Endodermal cell (in vitro differentiated cells): ENCODE measurements at regions not wholly inside any gene's neighbourhood (a gene's known extent, or its start where the extent isn't known, plus 50 kb on each side); places are given as distances from the start of the nearest gene placed in this dataset.

Experiments
- DNase-seq: peaks from one replicate; pipeline ENCODE4 v3.0.0-alpha.2; 2017
- H3K27ac ChIP-seq: 2 replicates; pipeline ENCODE4 v1.5.1; 2013; ENCODE audit warnings: mild to moderate bottlenecking, low read depth, low read length, moderate library complexity
- H3K27me3 ChIP-seq: 2 replicates; pipeline ENCODE4 v1.6.1; 2013; ENCODE audit warnings: mild to moderate bottlenecking, low read length, moderate library complexity; ENCODE audit not compliant: insufficient read depth, control insufficient read depth, poor library complexity, severe bottlenecking
- H3K36me3 ChIP-seq: 2 replicates; pipeline ENCODE4 v1.7.0; 2013; ENCODE audit warnings: mild to moderate bottlenecking, low read length, moderate library complexity; ENCODE audit not compliant: control insufficient read depth, insufficient read depth
- H3K4me1 ChIP-seq: one replicate; pipeline ENCODE4 v1.7.0; 2013; ENCODE audit warnings: low read length; ENCODE audit not compliant: control insufficient read depth, insufficient read depth
- H3K4me3 ChIP-seq: 2 replicates; pipeline ENCODE4 v1.5.1; 2013; ENCODE audit warnings: mild to moderate bottlenecking, low read length, moderate library complexity
- H3K9ac ChIP-seq: 2 replicates; pipeline ENCODE4 v1.6.1; 2013; ENCODE audit warnings: mild to moderate bottlenecking, low read length, moderate library complexity; ENCODE audit not compliant: poor library complexity, severe bottlenecking; ENCODE audit errors: extremely low read depth
- H3K9me3 ChIP-seq: 2 replicates; pipeline ENCODE4 v1.6.1; 2013; ENCODE audit warnings: mild to moderate bottlenecking, low read length, moderate library complexity; ENCODE audit not compliant: control insufficient read depth
- H3K27ac Mint-ChIP-seq: 2 replicates; pipeline ENCODE4 v1.8.0; 2020; ENCODE audit warnings: mixed read lengths
- H3K27me3 Mint-ChIP-seq: 2 replicates; pipeline ENCODE4 v1.8.0; 2021; ENCODE audit warnings: mild to moderate bottlenecking, mixed read lengths; ENCODE audit not compliant: insufficient read depth
- H3K36me3 Mint-ChIP-seq: 2 replicates; pipeline ENCODE4 v1.8.0; 2020; ENCODE audit warnings: low read depth, mixed read lengths
- H3K4me1 Mint-ChIP-seq: 2 replicates; pipeline ENCODE4 v1.8.0; 2020; ENCODE audit warnings: mixed read lengths
- H3K4me3 Mint-ChIP-seq: 2 replicates; pipeline ENCODE4 v1.8.0; 2020; ENCODE audit warnings: mild to moderate bottlenecking, moderate library complexity, mixed read lengths
- H3K9me3 Mint-ChIP-seq: 2 replicates; pipeline ENCODE4 v1.8.0; 2020; ENCODE audit warnings: mild to moderate bottlenecking, mixed read lengths
- WGBS, 2 experiments: methylation state at CpG; one replicate each; pipeline versions ENCODE4 v1.1.5 to v1.1.7; 2013; ENCODE audit warnings: missing lambda C conversion rate in 2 of 2, mixed read lengths in 1 of 2; ENCODE audit not compliant: insufficient coverage in 1 of 2, insufficient read length in 1 of 2; 5-methylcytosine and 5-hydroxymethylcytosine counted together
- TF ChIP-seq, protein P1 (sequence below): fragments of 200-600 bp; sonication (generic); conservative IDR thresholded peaks from 2 replicates; pipeline ENCODE4 v1.5.0; 2021; ENCODE audit warnings: antibody characterized with exemption, mild to moderate bottlenecking

DNA sequence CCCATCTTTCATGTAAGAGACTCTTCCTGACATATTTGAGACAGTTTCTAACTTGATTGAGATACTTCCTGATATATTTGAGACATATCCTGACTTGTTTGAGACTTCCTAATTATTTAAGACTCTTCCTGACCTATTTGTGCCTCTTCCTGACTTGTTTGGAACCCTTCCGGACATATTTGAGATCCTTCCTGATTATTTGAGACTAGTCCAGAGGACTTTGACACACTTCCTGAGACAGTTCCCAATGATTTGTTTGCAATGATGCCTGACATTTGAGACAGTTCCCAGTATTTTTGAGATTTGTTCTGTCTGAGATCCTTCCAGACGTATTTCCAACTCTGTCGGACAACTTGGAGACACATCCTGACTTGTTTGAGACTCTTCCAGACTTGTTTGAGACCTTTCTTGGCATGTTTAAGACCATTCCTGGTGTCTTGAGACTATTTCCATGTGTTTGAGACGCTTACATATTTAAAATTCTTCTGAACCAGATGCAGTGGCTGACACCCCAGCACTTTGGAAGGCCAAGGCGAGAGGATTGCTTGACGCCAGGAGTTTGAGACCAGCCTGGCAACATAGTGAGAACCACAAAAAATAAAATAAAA is 118.9 kb upstream of the USP9X start:
- no peaks in the 10 kb centered on the region for H3K4me1 Mint-ChIP-seq
- Histone ChIP-seq H3K27ac (no peak overlapping the region), H3K4me1 (no peaks in the 10 kb centered on the region), H3K27me3 (no peaks in the 10 kb centered on the region), H3K9ac (no peak overlapping the region), H3K9me3 (peaks cover 8% of the 10 kb centered on the region), H3K36me3 (no peaks in the 10 kb centered on the region), H3K4me3 (no peak overlapping the region)
- no peak overlapping the region for H3K27ac Mint-ChIP-seq
- DNase-seq: no peak
- TF ChIP-seq, protein P1, sequence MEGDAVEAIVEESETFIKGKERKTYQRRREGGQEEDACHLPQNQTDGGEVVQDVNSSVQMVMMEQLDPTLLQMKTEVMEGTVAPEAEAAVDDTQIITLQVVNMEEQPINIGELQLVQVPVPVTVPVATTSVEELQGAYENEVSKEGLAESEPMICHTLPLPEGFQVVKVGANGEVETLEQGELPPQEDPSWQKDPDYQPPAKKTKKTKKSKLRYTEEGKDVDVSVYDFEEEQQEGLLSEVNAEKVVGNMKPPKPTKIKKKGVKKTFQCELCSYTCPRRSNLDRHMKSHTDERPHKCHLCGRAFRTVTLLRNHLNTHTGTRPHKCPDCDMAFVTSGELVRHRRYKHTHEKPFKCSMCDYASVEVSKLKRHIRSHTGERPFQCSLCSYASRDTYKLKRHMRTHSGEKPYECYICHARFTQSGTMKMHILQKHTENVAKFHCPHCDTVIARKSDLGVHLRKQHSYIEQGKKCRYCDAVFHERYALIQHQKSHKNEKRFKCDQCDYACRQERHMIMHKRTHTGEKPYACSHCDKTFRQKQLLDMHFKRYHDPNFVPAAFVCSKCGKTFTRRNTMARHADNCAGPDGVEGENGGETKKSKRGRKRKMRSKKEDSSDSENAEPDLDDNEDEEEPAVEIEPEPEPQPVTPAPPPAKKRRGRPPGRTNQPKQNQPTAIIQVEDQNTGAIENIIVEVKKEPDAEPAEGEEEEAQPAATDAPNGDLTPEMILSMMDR: no peak
- H3K4me3 Mint-ChIP-seq: no peak overlapping the region
- 87 to 93% methylated on average over 3 to 6 of the region's 6 CpGs for WGBS, 2 experiments
- peaks cover 60% of the 10 kb centered on the region for H3K9me3 Mint-ChIP-seq
- no peaks in the 10 kb centered on the region for H3K27me3 Mint-ChIP-seq
- H3K36me3 Mint-ChIP-seq: no peaks in the 10 kb centered on the region

- H3K9me3 ChIP-seq: peaks cover 8% of the 10 kb centered on the region
Observed at GRCh38 chrX:40968180-40968579, 117.1 kb upstream of the USP9X start.

GRCh38 chrX:40971736-40972135 is 113.5 kb upstream of the USP9X start:
- Mint-ChIP-seq H3K36me3 (no peaks in the 10 kb centered on the region), H3K27me3 (no peaks in the 10 kb centered on the region), H3K4me1 (no peaks in the 10 kb centered on the region), H3K4me3 (no peak overlapping the region), H3K27ac (no peak overlapping the region), H3K9me3 (peaks cover 63% of the 10 kb centered on the region)
- no peaks in the 10 kb centered on the region for H3K36me3 ChIP-seq
- no peak for DNase-seq
- TF ChIP-seq, protein P1: no peak
- 80% methylated on average over 1 of the region's 1 CpG; no CpG with 5 or more reads in 1 of the 2 experiments for WGBS, 2 experiments
- H3K9ac ChIP-seq: no peak overlapping the region
- H3K4me3 ChIP-seq: peak overlapping the region; percentile 53
- H3K9me3 ChIP-seq: no peaks in the 10 kb centered on the region
- H3K27ac ChIP-seq: no peak overlapping the region
- no peaks in the 10 kb centered on the region for H3K4me1 ChIP-seq
- H3K27me3 ChIP-seq: no peaks in the 10 kb centered on the region

More at GRCh38 chrX:40968180-40968579, 117.1 kb upstream of the USP9X start:
- TF ChIP-seq, protein P1: no peak
- Histone ChIP-seq H3K9ac (no peak overlapping the region), H3K27me3 (no peaks in the 10 kb centered on the region), H3K27ac (no peak overlapping the region), H3K36me3 (no peaks in the 10 kb centered on the region), H3K4me1 (no peaks in the 10 kb centered on the region), H3K4me3 (no peak overlapping the region)
- Mint-ChIP-seq H3K27ac (no peak overlapping the region), H3K4me1 (no peaks in the 10 kb centered on the region), H3K36me3 (no peaks in the 10 kb centered on the region), H3K27me3 (no peaks in the 10 kb centered on the region), H3K9me3 (peaks cover 72% of the 10 kb centered on the region), H3K4me3 (no peak overlapping the region)
- DNase-seq: no peak
- WGBS, 2 experiments: 94% methylated on average over 5 of the region's 7 CpGs; no CpG with 5 or more reads in 1 of the 2 experiments
